Femur (tissue), 1 donor: ENCODE measurements at regions not wholly inside any gene's neighbourhood (a gene's known extent, or its start where the extent isn't known, plus 50 kb on each side); places are given as distances from the start of the nearest gene placed in this dataset.
"Not testable (repeated sequence)": the region's sequence is repeated elsewhere in the genome, so short reads cannot be mapped to it uniquely, and the experiment has no call there.

Source experiments
- DNase-seq: peaks from one replicate; pipeline ENCODE4 v3.0.0-alpha.2; 2017

DNA sequence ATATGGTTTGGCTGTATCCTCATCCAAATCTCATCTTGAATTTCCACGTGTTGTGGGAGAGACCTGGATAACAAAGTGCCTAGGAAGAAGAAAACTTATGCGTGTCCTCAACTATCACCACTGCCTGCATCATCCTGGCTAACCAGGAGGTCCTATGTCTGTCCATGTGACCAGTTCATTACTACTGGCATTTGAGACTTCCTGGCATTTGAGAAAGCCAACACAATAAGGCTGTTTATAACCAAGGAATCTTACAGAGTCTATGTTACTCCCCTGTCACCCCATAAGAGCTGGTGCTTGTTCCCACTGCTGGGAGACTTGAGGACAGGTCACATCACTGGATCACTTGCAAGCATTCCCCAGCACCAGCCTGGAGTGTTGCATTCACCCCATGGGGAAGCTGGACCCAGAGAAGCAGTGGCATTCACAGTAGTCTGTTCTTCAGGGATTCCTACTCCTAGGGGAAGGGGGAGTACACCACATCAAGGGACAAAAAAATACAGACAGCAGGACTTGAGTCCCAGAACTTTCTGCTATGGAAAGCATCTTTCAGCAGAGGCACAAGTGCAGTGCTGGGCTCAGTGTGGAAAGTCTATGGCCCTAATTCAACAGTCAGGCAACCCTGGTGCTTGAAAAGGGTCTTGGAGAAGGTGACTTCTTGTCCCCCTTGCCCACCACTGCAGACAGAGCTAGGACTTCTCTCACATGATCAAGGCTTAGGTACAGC, 717.1 kb downstream of the SEMA5A start:
- no peak for DNase-seq

GRCh38 chr5:8829323-8830029, 716.4 kb downstream of the SEMA5A start:
- DNase-seq = no peak

GRCh38 chr5:8831251-8831650, 714.6 kb downstream of the SEMA5A start:
- no peak for DNase-seq

DNA sequence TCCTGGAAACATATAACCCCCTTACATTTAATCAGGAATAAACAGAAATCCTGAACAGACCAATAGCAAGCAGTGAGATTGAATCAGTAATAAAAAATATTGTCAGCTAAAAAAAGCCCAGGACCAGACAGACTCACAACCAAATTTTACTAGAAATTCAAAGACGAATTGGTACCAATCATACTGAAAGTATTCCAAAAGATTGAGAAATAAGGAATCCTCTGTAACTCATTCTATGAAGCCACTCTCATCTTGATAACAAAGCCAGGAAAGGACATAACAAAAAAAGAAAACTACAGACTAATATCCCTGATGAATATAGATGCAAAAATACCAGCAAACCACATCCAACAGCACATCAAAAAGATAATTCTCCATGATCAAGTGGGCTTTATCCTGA, 714.0 kb downstream of the SEMA5A start:
- no peak for DNase-seq

DNA sequence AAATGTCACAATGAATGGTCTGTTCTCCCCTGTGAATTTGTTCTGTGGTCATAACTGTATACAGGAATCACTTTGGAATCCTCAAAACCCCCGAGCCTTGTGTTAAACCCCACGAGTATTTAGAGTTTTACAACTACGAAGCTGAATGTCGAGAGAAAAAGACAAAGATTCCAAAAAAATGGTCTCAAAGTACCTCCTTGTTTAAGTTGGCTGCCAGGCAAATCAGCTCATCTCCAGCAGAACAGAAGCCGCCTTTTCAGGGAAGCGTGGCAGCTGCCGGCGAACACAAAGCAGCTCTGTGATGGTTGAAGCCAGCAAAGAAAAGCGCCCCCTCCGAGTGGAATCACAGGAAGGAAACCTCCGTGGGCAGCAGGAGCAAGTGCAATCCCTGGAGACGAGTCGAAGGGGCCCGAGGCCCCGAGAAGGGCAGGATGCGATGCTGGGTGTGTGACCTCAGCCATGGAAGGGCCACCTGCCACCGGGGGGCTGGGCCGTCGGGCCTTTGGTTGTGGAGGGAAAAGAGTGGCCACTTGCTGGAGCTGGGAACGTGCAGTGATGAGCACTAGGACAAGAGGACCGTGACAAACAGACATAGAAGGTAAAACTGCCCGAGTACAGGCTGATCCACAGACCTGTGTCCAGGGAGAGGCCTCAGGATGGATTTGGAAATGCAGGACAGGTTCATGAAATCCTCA, 706.4 kb downstream of the SEMA5A start:
- no peak for DNase-seq

DNA sequence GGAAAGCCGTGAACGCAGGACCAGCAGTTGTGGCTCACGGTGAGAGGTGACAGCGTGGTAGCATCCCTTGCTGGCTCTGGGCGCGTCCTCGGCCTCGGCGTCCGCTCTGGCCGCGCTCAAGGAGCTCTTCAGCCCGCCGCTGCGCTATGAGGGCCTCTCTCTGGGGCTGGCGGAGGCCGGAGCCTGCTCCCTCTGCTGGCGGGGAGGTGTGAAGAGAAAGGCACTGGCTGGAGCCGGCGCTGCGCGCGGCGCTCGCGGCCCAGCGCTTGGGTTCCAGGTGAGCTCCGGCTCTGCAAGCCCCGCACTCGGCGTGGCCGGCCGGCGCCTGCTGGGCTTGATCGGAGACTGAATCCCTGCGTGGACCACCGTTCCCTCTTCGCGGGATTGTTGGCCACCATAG, 705.6 kb downstream of the SEMA5A start:
- no peak for DNase-seq

DNA sequence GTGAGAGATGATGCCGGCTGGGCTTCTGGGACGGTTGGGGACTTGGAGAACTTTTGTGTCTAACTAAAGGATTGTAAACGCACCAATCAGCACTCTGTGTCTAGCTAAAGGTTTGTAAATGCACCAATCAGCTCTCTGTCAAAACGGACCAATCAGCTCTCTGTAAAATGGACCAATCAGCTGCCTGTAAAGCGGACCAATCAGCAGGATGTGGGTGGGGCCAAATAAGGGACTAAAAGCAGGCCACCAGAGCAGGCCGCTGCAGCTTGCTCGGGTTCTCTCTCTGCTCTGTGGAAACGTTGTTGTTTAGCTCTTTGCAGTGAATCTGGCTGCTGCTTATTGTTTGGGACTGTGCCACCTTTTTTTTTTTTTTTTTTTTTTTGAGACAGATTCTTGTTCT, 705.1 kb downstream of the SEMA5A start:
- DNase-seq = not testable (repeated sequence)

GRCh38 chr5:8842971-8843551, 702.8 kb downstream of the SEMA5A start:
- DNase-seq = no peak

- DNase-seq = no peak
Observed at GRCh38 chr5:8843771-8844170, 702.1 kb downstream of the SEMA5A start.

DNA sequence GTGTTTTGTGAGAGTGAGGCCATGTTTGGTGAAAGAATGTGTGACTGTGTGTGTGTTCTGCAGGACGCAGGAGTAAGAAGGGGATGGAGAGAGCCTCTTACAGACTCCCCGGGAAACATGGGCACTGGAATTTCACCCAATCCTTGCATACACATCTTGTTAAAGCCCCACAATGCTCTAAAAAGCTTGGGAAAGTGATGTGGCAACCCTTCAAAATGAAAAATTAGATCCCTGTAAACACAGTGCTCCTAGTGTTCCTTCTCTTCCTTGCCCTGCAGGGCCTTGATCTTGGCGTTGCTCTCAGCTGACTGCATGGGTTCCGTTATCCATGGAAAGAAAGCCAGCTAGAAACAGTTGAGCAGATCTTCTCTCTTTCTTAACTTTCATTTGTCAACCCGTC, 701.7 kb downstream of the SEMA5A start:
- DNase-seq = no peak

DNA sequence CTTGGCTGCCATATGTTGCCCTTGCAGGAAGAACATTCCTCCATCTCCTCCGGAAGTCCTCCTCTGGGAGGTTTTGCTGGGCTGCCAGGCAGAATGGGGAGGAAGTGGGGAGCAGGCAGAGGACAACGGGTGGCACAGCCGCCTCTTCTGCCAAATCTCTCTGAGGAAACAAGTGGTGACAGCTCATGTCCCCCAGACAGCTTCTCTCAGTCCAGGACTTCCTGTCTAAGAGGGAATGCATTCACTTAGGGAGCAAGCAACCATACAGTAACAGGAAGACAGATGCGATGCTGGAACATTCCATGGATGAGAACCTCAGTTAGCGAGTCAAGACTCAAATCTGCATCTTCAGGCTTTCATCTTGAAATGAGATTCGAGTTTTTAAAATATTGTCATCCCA, 701.0 kb downstream of the SEMA5A start:
- DNase-seq = no peak

GRCh38 chr5:8845296-8845695, 700.6 kb downstream of the SEMA5A start:
- no peak for DNase-seq

GRCh38 chr5:8848366-8848765, 697.5 kb downstream of the SEMA5A start:
- no peak for DNase-seq

DNA sequence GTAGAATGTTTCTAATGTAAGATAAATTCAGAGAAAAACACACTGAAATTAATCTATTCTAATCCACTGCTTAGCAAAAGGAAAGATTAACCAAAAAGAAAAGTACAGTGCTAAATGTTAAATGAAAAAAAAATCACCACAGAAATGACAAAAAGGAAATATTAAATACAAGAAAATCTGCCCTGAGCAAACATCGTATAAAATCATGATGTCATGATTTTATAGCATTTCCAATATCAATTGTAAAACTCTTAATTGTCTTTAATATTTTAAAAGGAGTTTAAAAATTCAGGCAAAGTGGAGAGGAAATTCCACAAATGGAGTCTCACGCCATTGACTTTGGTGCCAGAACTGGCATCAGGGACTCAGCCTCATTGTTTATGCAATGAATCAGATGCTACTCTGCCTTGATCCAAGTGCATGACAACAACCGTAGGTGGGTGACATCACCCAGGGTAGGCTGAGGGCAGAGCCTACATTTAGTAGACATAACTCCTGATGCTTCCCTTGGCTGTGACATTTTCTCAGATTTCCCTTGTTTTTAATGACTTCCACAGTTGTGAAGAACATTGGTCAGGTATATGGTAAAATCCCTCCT, 696.8 kb downstream of the SEMA5A start:
- DNase-seq = no peak

DNA sequence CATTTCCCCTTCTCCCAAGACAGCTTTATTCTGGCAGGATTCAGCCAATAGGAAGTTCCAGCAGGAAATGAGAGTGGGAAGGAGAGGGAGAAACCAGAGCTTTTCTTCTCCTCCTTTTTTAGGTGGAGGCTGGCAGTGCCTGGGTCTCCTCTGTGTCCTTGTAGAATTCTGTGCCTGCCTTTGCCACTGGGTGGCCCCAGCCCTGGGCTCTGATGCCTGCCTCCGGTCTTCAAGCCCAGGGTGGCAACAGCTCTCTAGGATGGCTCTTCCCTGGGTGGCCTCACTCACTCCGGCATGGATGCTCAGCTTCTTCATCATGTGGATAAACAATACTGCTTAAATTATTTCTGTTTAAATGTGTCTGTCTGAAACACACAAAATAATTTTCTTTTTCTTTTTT, 694.8 kb downstream of the SEMA5A start:
- DNase-seq = no peak

DNA sequence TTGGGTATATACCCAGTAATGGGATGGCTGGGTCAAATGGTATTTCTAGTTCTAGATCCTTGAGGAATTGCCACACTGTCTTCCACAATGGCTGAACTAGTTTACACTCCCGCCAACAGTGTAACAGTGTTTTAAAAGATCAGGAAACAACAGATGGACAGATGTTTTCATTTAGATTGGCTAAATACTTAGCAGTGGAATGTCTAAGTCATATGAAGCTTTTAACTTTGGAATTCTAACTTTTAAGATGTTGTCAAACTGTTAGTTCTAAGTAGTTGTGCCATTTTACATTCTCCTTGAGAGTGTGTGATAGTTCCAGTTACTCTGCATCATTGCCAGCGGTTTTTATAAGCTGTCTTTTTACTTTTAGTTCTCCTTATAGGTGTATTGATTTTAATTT, 688.8 kb downstream of the SEMA5A start:
- DNase-seq = no peak

- DNase-seq = no peak
Observed at GRCh38 chr5:8861764-8862163, 684.1 kb downstream of the SEMA5A start.

DNA sequence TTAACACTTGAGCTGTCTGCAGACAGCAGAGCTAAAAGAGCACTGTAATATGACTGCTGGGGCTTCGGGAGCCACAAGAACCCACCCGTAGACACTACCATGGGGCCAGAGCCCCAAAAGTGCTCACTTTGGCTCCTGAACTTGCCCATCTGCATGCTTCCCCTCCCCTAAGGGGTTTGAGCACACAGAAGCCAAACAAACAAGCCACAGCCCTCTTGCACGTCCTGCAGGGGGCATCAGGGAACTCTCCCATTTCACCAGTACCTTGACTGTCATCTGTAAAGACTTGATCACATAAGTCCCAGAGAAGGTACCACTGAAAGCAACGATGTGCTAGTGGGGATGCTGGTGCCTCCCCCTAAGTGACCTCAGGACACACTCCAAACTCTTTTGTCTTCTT, 681.8 kb downstream of the SEMA5A start:
- no peak for DNase-seq

- no peak for DNase-seq
Observed at GRCh38 chr5:8865266-8865665, 680.6 kb downstream of the SEMA5A start.

DNA sequence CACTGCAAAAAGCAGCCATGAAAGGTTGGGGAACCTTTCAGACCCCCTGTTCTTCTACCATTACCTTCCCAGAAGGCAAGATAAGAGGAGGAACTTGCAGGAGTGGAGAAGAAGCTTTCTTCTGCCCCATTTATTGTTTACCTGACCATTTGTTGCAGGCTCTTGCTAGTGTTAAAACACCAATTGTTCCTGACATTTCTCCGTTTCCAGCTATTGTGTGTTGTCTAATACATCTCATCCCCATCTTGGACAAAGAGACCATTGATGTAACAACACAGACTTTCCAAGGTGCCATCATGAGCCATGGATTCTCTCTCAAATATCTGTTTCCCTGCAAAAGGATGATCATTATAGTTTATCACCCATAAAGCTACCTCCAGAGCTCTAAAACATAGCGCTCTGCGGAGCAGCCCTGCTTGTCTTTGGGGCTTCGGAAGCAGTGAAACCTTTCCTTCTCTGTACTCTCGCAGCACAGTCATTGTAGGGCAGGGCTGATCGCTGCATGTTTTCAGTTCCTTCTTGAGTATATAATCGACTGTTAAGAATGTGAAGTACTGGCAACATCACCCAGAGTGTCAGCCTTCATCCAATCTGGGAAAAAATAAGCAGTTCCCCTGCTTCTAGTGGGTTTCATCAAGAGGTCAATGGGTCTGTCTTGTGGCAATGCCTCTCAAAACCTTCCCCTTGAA, 680.0 kb downstream of the SEMA5A start:
- DNase-seq = no peak

DNA sequence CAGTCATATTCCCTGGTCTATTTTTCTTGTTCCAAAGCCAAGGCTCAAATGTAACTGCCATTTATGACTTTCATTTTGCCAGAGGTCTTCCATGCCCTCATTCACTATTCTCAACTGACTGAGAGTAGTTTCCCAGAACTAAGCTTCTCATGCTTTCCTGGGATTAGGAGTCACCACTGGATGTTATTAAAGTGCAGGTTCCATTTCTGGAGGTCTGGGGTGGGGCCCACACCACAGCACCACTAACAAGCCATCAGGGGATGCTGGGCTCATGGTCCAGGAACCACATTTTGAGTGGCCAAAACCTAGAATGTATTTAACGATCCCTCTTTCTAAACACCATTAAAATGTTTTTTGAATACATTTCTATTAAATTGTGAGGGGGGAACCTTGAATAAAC, 677.6 kb downstream of the SEMA5A start:
- DNase-seq = no peak

DNA sequence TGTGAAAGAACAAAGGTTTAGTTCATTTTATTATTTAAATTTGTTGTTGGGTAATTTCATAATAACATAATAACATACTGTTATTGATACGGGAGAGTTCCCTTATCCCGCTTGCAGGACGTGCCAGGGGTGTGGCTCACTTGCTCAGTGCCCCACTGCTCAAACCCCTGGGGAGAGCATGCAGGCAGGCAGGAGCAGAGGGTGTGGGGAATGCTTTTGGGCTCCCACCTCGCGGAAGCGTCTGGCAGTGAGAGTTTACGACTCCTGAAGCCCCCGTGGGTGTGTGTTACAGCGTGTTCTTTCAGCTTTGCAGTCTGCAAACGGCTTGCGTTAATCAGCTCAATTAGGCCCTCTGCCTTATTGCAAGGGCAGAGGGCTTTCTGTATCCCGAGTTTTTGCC, 675.9 kb downstream of the SEMA5A start:
- no peak for DNase-seq
